ENCODE measurements at regions not wholly inside any gene's neighbourhood (a gene's known extent, or its start where the extent isn't known, plus 50 kb on each side); places are given as distances from the start of the nearest gene placed in this dataset.
"Not testable (repeated sequence)": the region's sequence is repeated elsewhere in the genome, so short reads cannot be mapped to it uniquely, and the experiment has no call there.

DNA sequence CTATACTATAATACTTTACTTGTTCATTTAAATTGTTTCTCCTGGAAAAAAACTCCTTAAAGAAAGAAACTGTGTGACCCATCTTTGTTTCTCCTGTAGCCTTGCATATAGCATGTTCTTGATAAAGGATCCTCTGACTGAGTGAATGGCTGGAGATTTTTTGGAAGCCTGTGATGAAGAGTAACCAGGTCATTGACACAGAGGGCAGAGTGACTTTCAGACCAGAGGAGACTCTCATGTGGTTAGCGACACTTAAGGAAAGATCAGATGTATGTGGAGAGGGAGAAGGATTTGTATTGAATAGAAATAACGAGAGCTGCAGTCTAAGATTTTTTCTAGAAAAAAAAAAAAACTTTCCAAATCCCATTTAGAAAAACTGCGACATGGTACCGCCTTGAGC is 85.5 kb downstream of the TRIM43 start:
- H3K4me2 ChIP-seq, result no peak overlapping the region
- DNase-seq (ENCODE audit: low read depth in 1 of 2, low spot score in 1 of 2) (no peak), FAIRE-seq (no peak), ATAC-seq (no peak)
- 61% methylated on average over 4 of the region's 4 CpGs for WGBS (ENCODE audit: missing lambda C conversion rate)
- CTCF ChIA-PET, result no interaction called here
- no peak overlapping the region for H3K4me3 ChIP-seq
- POLR2A ChIA-PET, result no interaction called here
- no peak overlapping the region for H3K27ac ChIP-seq
- H3K4me1 ChIP-seq, result peaks cover 4% of the 10 kb centered on the region; the same call in 2 of the 3 replicates
- TF ChIP-seq, protein P1, sequence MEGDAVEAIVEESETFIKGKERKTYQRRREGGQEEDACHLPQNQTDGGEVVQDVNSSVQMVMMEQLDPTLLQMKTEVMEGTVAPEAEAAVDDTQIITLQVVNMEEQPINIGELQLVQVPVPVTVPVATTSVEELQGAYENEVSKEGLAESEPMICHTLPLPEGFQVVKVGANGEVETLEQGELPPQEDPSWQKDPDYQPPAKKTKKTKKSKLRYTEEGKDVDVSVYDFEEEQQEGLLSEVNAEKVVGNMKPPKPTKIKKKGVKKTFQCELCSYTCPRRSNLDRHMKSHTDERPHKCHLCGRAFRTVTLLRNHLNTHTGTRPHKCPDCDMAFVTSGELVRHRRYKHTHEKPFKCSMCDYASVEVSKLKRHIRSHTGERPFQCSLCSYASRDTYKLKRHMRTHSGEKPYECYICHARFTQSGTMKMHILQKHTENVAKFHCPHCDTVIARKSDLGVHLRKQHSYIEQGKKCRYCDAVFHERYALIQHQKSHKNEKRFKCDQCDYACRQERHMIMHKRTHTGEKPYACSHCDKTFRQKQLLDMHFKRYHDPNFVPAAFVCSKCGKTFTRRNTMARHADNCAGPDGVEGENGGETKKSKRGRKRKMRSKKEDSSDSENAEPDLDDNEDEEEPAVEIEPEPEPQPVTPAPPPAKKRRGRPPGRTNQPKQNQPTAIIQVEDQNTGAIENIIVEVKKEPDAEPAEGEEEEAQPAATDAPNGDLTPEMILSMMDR (IDR thresholded peaks at IDR 0.05), result no peak
- no peak for TF ChIP-seq FOXS1 (CRISPR knock-in tag; IDR thresholded peaks at IDR 0.05)
- TF ChIP-seq NFE2L2 (conservative IDR thresholded peaks at IDR 0.05; ENCODE audit: low read length), result no peak
- TF ChIP-seq, protein P2, sequence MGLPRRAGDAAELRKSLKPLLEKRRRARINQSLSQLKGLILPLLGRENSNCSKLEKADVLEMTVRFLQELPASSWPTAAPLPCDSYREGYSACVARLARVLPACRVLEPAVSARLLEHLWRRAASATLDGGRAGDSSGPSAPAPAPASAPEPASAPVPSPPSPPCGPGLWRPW (IDR thresholded peaks at IDR 0.05), result no peak
- TF ChIP-seq JUNB (IDR thresholded peaks at IDR 0.05), result no peak
- no peak for TF ChIP-seq EHMT2 (IDR thresholded peaks at IDR 0.05; ENCODE audit: low read depth)
- no peak for TF ChIP-seq RCOR1 (IDR thresholded peaks at IDR 0.05; ENCODE audit: low read depth, low read length)
- TF ChIP-seq HDAC2 (IDR thresholded peaks at IDR 0.05), result no peak
- TF ChIP-seq, protein P3, sequence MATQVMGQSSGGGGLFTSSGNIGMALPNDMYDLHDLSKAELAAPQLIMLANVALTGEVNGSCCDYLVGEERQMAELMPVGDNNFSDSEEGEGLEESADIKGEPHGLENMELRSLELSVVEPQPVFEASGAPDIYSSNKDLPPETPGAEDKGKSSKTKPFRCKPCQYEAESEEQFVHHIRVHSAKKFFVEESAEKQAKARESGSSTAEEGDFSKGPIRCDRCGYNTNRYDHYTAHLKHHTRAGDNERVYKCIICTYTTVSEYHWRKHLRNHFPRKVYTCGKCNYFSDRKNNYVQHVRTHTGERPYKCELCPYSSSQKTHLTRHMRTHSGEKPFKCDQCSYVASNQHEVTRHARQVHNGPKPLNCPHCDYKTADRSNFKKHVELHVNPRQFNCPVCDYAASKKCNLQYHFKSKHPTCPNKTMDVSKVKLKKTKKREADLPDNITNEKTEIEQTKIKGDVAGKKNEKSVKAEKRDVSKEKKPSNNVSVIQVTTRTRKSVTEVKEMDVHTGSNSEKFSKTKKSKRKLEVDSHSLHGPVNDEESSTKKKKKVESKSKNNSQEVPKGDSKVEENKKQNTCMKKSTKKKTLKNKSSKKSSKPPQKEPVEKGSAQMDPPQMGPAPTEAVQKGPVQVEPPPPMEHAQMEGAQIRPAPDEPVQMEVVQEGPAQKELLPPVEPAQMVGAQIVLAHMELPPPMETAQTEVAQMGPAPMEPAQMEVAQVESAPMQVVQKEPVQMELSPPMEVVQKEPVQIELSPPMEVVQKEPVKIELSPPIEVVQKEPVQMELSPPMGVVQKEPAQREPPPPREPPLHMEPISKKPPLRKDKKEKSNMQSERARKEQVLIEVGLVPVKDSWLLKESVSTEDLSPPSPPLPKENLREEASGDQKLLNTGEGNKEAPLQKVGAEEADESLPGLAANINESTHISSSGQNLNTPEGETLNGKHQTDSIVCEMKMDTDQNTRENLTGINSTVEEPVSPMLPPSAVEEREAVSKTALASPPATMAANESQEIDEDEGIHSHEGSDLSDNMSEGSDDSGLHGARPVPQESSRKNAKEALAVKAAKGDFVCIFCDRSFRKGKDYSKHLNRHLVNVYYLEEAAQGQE (IDR thresholded peaks at IDR 0.05), result no peak
- TF ChIP-seq HEYL (CRISPR knock-in tag; IDR thresholded peaks at IDR 0.05), result no peak
- TF ChIP-seq, protein P4, sequence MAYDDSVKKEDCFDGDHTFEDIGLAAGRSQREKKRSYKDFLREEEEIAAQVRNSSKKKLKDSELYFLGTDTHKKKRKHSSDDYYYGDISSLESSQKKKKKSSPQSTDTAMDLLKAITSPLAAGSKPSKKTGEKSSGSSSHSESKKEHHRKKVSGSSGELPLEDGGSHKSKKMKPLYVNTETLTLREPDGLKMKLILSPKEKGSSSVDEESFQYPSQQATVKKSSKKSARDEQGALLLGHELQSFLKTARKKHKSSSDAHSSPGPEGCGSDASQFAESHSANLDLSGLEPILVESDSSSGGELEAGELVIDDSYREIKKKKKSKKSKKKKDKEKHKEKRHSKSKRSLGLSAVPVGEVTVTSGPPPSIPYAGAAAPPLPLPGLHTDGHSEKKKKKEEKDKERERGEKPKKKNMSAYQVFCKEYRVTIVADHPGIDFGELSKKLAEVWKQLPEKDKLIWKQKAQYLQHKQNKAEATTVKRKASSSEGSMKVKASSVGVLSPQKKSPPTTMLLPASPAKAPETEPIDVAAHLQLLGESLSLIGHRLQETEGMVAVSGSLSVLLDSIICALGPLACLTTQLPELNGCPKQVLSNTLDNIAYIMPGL (CRISPR knock-in tag; IDR thresholded peaks at IDR 0.05; ENCODE audit: borderline replicate concordance), result no peak
- TF ChIP-seq RAD21 (conservative IDR thresholded peaks at IDR 0.05 in 1 of 2, IDR thresholded peaks at IDR 0.05 in 1 of 2), result no peak
- no peak for TF ChIP-seq EP300 (IDR thresholded peaks at IDR 0.05)
- TF ChIP-seq CBX2 (IDR thresholded peaks at IDR 0.05; ENCODE audit: borderline replicate concordance, low read depth), result no peak
- no peak for TF ChIP-seq POLR2A (IDR thresholded peaks at IDR 0.05; ENCODE audit: low read length)
- TF ChIP-seq, protein P5, sequence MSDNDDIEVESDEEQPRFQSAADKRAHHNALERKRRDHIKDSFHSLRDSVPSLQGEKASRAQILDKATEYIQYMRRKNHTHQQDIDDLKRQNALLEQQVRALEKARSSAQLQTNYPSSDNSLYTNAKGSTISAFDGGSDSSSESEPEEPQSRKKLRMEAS (IDR thresholded peaks at IDR 0.05), result no peak
- TF ChIP-seq SMC3 (IDR thresholded peaks at IDR 0.05), result no peak
- TF ChIP-seq ZSCAN20 (CRISPR knock-in tag; IDR thresholded peaks at IDR 0.05), result no peak
- TF ChIP-seq, protein P6, sequence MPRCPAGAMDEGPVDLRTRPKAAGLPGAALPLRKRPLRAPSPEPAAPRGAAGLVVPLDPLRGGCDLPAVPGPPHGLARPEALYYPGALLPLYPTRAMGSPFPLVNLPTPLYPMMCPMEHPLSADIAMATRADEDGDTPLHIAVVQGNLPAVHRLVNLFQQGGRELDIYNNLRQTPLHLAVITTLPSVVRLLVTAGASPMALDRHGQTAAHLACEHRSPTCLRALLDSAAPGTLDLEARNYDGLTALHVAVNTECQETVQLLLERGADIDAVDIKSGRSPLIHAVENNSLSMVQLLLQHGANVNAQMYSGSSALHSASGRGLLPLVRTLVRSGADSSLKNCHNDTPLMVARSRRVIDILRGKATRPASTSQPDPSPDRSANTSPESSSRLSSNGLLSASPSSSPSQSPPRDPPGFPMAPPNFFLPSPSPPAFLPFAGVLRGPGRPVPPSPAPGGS (IDR thresholded peaks at IDR 0.05), result no peak
- H3K9me3 ChIP-seq, result no peaks in the 10 kb centered on the region

DNA sequence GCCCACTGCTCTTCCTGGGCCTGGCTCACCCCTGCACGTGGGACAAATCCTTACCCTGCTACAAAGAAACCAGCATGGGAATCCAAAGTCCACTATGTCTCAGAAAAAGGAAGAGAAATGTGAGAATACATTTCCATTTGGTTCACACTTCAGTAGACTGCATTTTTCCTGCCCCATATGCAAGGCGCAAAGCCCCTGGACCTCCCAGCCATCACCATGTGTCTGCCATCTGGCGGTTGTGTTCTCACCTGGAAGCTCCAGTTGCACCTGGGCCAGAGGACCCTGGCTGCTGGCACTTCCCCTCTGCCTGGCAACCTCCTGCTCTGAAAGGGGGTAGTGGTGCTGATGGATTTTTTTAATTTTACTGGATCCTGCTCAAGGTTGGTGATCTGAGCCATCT is 86.0 kb downstream of the TRIM43 start:
- H3K4me1 ChIP-seq; H3K27ac ChIP-seq; H3K4me2 ChIP-seq; ATAC-seq; H3K9me3 ChIP-seq; CTCF ChIA-PET; H3K4me3 ChIP-seq; FAIRE-seq; POLR2A ChIA-PET; DNase-seq (ENCODE audit: low read depth in 1 of 2, low spot score in 1 of 2): not testable (repeated sequence)
- 55% methylated on average over 3 of the region's 3 CpGs for WGBS (ENCODE audit: missing lambda C conversion rate)

DNA sequence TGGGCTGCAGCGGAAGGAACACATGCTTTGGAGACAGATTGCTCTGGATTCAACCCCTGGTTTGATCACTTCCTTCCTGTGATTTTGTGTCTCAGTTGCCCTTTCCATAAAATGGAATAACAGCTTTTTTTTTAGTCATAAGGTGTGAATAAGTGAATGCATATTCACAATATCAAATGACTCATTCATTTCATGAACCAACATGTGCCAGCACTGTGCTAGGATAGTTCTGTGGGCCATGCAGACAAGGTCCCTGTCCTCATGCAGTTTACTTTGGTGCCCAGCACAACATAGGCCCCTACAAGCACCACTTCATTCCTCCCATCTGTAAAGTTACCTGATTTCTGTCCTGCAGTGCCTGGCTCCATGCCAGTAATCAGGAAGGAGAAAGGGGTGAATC is 89.4 kb downstream of the TRIM43 start:
- not testable (repeated sequence) for FAIRE-seq, H3K27ac ChIP-seq

DNA sequence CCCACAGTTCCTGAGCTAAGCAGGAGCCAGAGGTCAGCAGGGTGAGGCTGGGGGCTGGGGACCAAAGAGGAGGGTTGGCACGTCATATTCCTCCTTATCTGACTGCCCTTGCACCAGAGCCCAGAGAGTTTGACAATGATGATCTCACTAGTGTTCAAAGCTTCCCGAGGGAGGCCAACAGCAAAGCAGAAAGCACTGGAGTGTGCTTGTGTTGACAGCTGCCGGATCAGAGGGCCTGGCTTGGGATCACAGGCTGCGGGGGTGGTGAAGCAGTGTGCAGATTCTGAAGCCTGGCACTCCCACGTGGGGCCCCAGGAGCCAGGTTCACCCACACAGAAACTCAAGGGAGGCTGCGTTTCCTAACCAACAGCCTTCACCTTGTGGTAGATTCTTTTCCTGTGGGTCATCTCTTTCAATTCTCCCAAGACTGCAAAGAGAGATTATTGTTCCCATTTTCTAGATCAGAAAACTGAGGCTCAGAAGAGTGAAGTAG is 89.8 kb downstream of the TRIM43 start:
- H3K4me2 ChIP-seq; CTCF ChIA-PET; H3K27ac ChIP-seq; DNase-seq (ENCODE audit: low read depth in 1 of 2, low spot score in 1 of 2); POLR2A ChIA-PET; H3K4me3 ChIP-seq; H3K9me3 ChIP-seq: not testable (repeated sequence)
- peak; percentile 56 for FAIRE-seq
- WGBS (ENCODE audit: missing lambda C conversion rate), result 76% methylated on average over 6 of the region's 6 CpGs
- ATAC-seq, result peak; percentile 12 to 39; a peak in 2 of 6 replicates
- H3K4me1 ChIP-seq, result peaks cover 13% of the 10 kb centered on the region

More for the DNA sequence above, 89.4 kb downstream of the TRIM43 start:
- H3K4me1 ChIP-seq; DNase-seq (ENCODE audit: low read depth in 1 of 2, low spot score in 1 of 2); H3K9me3 ChIP-seq; H3K4me2 ChIP-seq; POLR2A ChIA-PET; H3K4me3 ChIP-seq; CTCF ChIA-PET; ATAC-seq: not testable (repeated sequence)
- 83% methylated on average over 1 of the region's 1 CpG for WGBS (ENCODE audit: missing lambda C conversion rate)
